ENCODE measurements at regions not wholly inside any gene's neighbourhood (a gene's known extent, or its start where the extent isn't known, plus 50 kb on each side); places are given as distances from the start of the nearest gene placed in this dataset.

- no peak for ATAC-seq (ENCODE audit: poor library complexity)
Measured at GRCh38 chr2:59660262-59660661, 893.2 kb downstream of the BCL11A start.

GRCh38 chr2:59658906-59659635 is 894.4 kb downstream of the BCL11A start:
- POLR2A ChIA-PET: no interaction called here
- Mint-ChIP-seq H3K36me3 (ENCODE audit: low read depth) (no peaks in the 10 kb centered on the region), H3K4me1 (ENCODE audit: low read depth) (no peaks in the 10 kb centered on the region), H3K9me3 (no peaks in the 10 kb centered on the region), H3K4me3 (no peak overlapping the region), H3K27ac (no peak overlapping the region), H3K27me3 (no peaks in the 10 kb centered on the region)
- H3K4me3 ChIP-seq (ENCODE audit: low read length): no peak overlapping the region
- H3K27me3 ChIP-seq (ENCODE audit: control insufficient read depth in 1 of 2, insufficient read depth in 2 of 2, low read length in 2 of 2): no peaks in the 10 kb centered on the region
- no peak overlapping the region for H3K27ac ChIP-seq (ENCODE audit: low read depth in 1 of 2, low read length in 2 of 2)
- CTCF ChIA-PET: no interaction called here
- ATAC-seq (ENCODE audit: poor library complexity) (no peak), DNase-seq (no peak)
- peaks cover 0 to 3% of the 10 kb centered on the region in 2 experiments for H3K9me3 ChIP-seq (ENCODE audit: control insufficient read depth in 1 of 2, insufficient read depth in 1 of 2, low read length in 2 of 2)
- intact Hi-C loops (cut with DNase I, micrococcal nuclease): no loop called here
- H3K36me3 ChIP-seq (ENCODE audit: insufficient read depth, low read length): no peaks in the 10 kb centered on the region
- TF ChIP-seq CTCF (IDR thresholded peaks at IDR 0.05): no peak
- H3K4me1 ChIP-seq (ENCODE audit: insufficient read depth, low read length): no peaks in the 10 kb centered on the region

More at GRCh38 chr2:59660262-59660661, 893.2 kb downstream of the BCL11A start:
- no peak for TF ChIP-seq CTCF (IDR thresholded peaks at IDR 0.05)
- no peak overlapping the region for H3K27ac Mint-ChIP-seq
- no peak for DNase-seq
- H3K4me3 Mint-ChIP-seq: no peak overlapping the region
- no peaks in the 10 kb centered on the region for H3K27me3 Mint-ChIP-seq
- no peaks in the 10 kb centered on the region for H3K4me1 Mint-ChIP-seq (ENCODE audit: low read depth)
- H3K36me3 ChIP-seq (ENCODE audit: insufficient read depth, low read length): no peaks in the 10 kb centered on the region
- H3K9me3 Mint-ChIP-seq: no peaks in the 10 kb centered on the region
- intact Hi-C loops (cut with DNase I, micrococcal nuclease): no loop called here
- H3K36me3 Mint-ChIP-seq (ENCODE audit: low read depth): no peaks in the 10 kb centered on the region
- no peaks in the 10 kb centered on the region for H3K4me1 ChIP-seq (ENCODE audit: insufficient read depth, low read length)
- no peak overlapping the region for H3K27ac ChIP-seq (ENCODE audit: low read depth in 1 of 2, low read length in 2 of 2)
- H3K9me3 ChIP-seq (ENCODE audit: control insufficient read depth in 1 of 2, insufficient read depth in 1 of 2, low read length in 2 of 2): peaks cover 0 to 7% of the 10 kb centered on the region in 2 experiments
- POLR2A ChIA-PET: no interaction called here
- no peak overlapping the region for H3K4me3 ChIP-seq (ENCODE audit: low read length)
- CTCF ChIA-PET: interaction anchor here (0.7 kb wide), 1 partner anchor 13 kb away, joined by 3 read pairs; no protein-coding TSS in a partner anchor
- H3K27me3 ChIP-seq (ENCODE audit: control insufficient read depth in 1 of 2, insufficient read depth in 2 of 2, low read length in 2 of 2): no peaks in the 10 kb centered on the region

GRCh38 chr2:59655809-59656208 is 897.6 kb downstream of the BCL11A start:
- Histone ChIP-seq H3K27ac (ENCODE audit: low read depth in 1 of 2, low read length in 2 of 2) (no peak overlapping the region), H3K27me3 (ENCODE audit: control insufficient read depth in 1 of 2, insufficient read depth in 2 of 2, low read length in 2 of 2) (no peaks in the 10 kb centered on the region), H3K4me1 (ENCODE audit: insufficient read depth, low read length) (no peaks in the 10 kb centered on the region), H3K36me3 (ENCODE audit: insufficient read depth, low read length) (no peaks in the 10 kb centered on the region), H3K4me3 (ENCODE audit: low read length) (no peak overlapping the region), H3K9me3 (ENCODE audit: control insufficient read depth in 1 of 2, insufficient read depth in 1 of 2, low read length in 2 of 2) (peaks cover 0 to 3% of the 10 kb centered on the region in 2 experiments)
- H3K36me3 Mint-ChIP-seq (ENCODE audit: low read depth): no peaks in the 10 kb centered on the region
- no peaks in the 10 kb centered on the region for H3K9me3 Mint-ChIP-seq
- ChIA-PET CTCF (no interaction called here), POLR2A (no interaction called here)
- H3K4me1 Mint-ChIP-seq (ENCODE audit: low read depth): no peaks in the 10 kb centered on the region
- H3K27ac Mint-ChIP-seq: no peak overlapping the region
- H3K27me3 Mint-ChIP-seq: no peaks in the 10 kb centered on the region
- TF ChIP-seq CTCF (IDR thresholded peaks at IDR 0.05): no peak
- no peak overlapping the region for H3K4me3 Mint-ChIP-seq
- DNase-seq (no peak), ATAC-seq (ENCODE audit: poor library complexity) (no peak)
- intact Hi-C loops (cut with DNase I, micrococcal nuclease): no loop called here

All from CD4-positive, alpha-beta T cell (primary cell).